CD8-positive, alpha-beta memory T cell (primary cell): ENCODE measurements at regions not wholly inside any gene's neighbourhood (a gene's known extent, or its start where the extent isn't known, plus 50 kb on each side); places are given as distances from the start of the nearest gene placed in this dataset.

ENCODE experiments used
- CTCF ChIA-PET: fragments of 350-600 bp; sonication (Branson Sonifier 250); formaldehyde crosslinking; loops from one replicate; lab custom pipeline; 2021; ENCODE audit warnings: antibody characterized with exemption; lab: Charles Lee
- POLR2A ChIA-PET: fragments of 350-600 bp; sonication (Branson Sonifier 250); formaldehyde crosslinking; loops from one replicate; lab custom pipeline; 2021; ENCODE audit warnings: antibody characterized with exemption; lab: Charles Lee
- DNase-seq, 5 donors: peaks; one replicate each; pipeline versions ENCODE4 v3.0.0 to v3.0.0-alpha.2; 2020 to 2022; ENCODE audit warnings: mixed read lengths in 1 of 5
- H3K27ac ChIP-seq: one replicate; pipeline ENCODE4 v1.7.0; 2013; ENCODE audit warnings: low read depth, mild to moderate bottlenecking, low read length, moderate library complexity
- H3K27me3 ChIP-seq: 2 replicates; pipeline ENCODE4 v1.7.0; 2013; ENCODE audit warnings: low read length, mild to moderate bottlenecking; ENCODE audit not compliant: insufficient read depth, poor library complexity, severe bottlenecking
- H3K36me3 ChIP-seq: 2 replicates; pipeline ENCODE4 v1.7.0; 2013; ENCODE audit warnings: mild to moderate bottlenecking, low read length, moderate library complexity; ENCODE audit not compliant: insufficient read depth
- H3K4me1 ChIP-seq: 2 replicates; pipeline ENCODE4 v1.7.0; 2013; ENCODE audit warnings: mild to moderate bottlenecking, low read length, moderate library complexity; ENCODE audit not compliant: insufficient read depth
- H3K4me3 ChIP-seq: 2 replicates; pipeline ENCODE4 v1.7.0; 2013; ENCODE audit warnings: mild to moderate bottlenecking, low read length
- H3K9me3 ChIP-seq: 2 replicates; pipeline ENCODE4 v1.7.0; 2013; ENCODE audit warnings: mild to moderate bottlenecking, low read length
- H3K27ac Mint-ChIP-seq, 8 donors: one replicate each; pipeline ENCODE4 v1.8.0; 2020 to 2021; ENCODE audit warnings: mixed read lengths in 8 of 8, mild to moderate bottlenecking in 6 of 8, inconsistent platforms in 3 of 8, moderate library complexity in 3 of 8
- H3K27me3 Mint-ChIP-seq, 2 donors: one replicate each; pipeline ENCODE4 v1.8.0; 2020 to 2021; ENCODE audit warnings: mixed read lengths in 2 of 2, mild to moderate bottlenecking in 1 of 2, moderate library complexity in 1 of 2
- H3K36me3 Mint-ChIP-seq, 3 donors: one replicate each; pipeline ENCODE4 v1.8.0; 2020 to 2021; ENCODE audit warnings: mixed read lengths in 3 of 3, inconsistent platforms in 1 of 3, mild to moderate bottlenecking in 1 of 3
- H3K4me1 Mint-ChIP-seq, 3 donors: one replicate each; pipeline ENCODE4 v1.8.0; 2020 to 2021; ENCODE audit warnings: mixed read lengths in 3 of 3, inconsistent platforms in 1 of 3, mild to moderate bottlenecking in 1 of 3
- H3K4me3 Mint-ChIP-seq, 7 donors: one replicate each; pipeline ENCODE4 v1.8.0; 2020 to 2021; ENCODE audit warnings: mixed read lengths in 7 of 7, mild to moderate bottlenecking in 6 of 7, moderate library complexity in 4 of 7, inconsistent platforms in 2 of 7
- H3K9me3 Mint-ChIP-seq, 5 donors: one replicate each; pipeline ENCODE4 v1.8.0; 2020 to 2022; ENCODE audit warnings: mixed read lengths in 5 of 5, mild to moderate bottlenecking in 3 of 5, moderate library complexity in 2 of 5, inconsistent platforms in 1 of 5

GRCh38 chr11:134800130-134800529 is 388.1 kb upstream of the B3GAT1 start:
- no peak overlapping the region for H3K4me3 ChIP-seq
- no peak for DNase-seq
- no peaks in the 10 kb centered on the region for H3K36me3 ChIP-seq
- Mint-ChIP-seq H3K36me3 (no peaks in the 10 kb centered on the region), H3K9me3 (no peaks in the 10 kb centered on the region), H3K27ac (no peak overlapping the region), H3K27me3 (peaks cover 7 to 38% of the 10 kb centered on the region in 2 donors), H3K4me1 (no peaks in the 10 kb centered on the region), H3K4me3 (no peak overlapping the region)
- no peaks in the 10 kb centered on the region for H3K4me1 ChIP-seq
- ChIA-PET CTCF (no interaction called here), POLR2A (no interaction called here)
- H3K9me3 ChIP-seq, result no peaks in the 10 kb centered on the region
- H3K27ac ChIP-seq, result no peak overlapping the region
- no peaks in the 10 kb centered on the region for H3K27me3 ChIP-seq

GRCh38 chr11:134799386-134799785 is 387.3 kb upstream of the B3GAT1 start:
- H3K27me3 ChIP-seq, result no peaks in the 10 kb centered on the region
- no peaks in the 10 kb centered on the region for H3K9me3 ChIP-seq
- H3K4me1 ChIP-seq, result no peaks in the 10 kb centered on the region
- no peaks in the 10 kb centered on the region for H3K36me3 Mint-ChIP-seq
- peaks cover 6 to 41% of the 10 kb centered on the region in 2 donors for H3K27me3 Mint-ChIP-seq
- CTCF ChIA-PET, result no interaction called here
- POLR2A ChIA-PET, result no interaction called here
- no peak overlapping the region for H3K4me3 Mint-ChIP-seq
- H3K4me1 Mint-ChIP-seq, result no peaks in the 10 kb centered on the region
- no peaks in the 10 kb centered on the region for H3K9me3 Mint-ChIP-seq
- H3K36me3 ChIP-seq, result no peaks in the 10 kb centered on the region
- DNase-seq, result no peak
- no peak overlapping the region for H3K27ac Mint-ChIP-seq
- H3K27ac ChIP-seq, result no peak overlapping the region
- H3K4me3 ChIP-seq, result no peak overlapping the region

GRCh38 chr11:134797411-134798089 is 385.5 kb upstream of the B3GAT1 start:
- no peaks in the 10 kb centered on the region for H3K27me3 ChIP-seq
- H3K27ac Mint-ChIP-seq, result no peak overlapping the region

GRCh38 chr11:134795017-134795416 is 383.0 kb upstream of the B3GAT1 start:
- no peaks in the 10 kb centered on the region for H3K27me3 ChIP-seq
- H3K36me3 ChIP-seq, result no peaks in the 10 kb centered on the region
- Mint-ChIP-seq H3K4me3 (no peak overlapping the region), H3K9me3 (no peaks in the 10 kb centered on the region), H3K4me1 (no peaks in the 10 kb centered on the region), H3K36me3 (no peaks in the 10 kb centered on the region), H3K27me3 (peaks cover 1 to 28% of the 10 kb centered on the region in 2 donors), H3K27ac (no peak overlapping the region)
- no peaks in the 10 kb centered on the region for H3K9me3 ChIP-seq
- H3K27ac ChIP-seq, result no peak overlapping the region
- no peak overlapping the region for H3K4me3 ChIP-seq
- no peaks in the 10 kb centered on the region for H3K4me1 ChIP-seq
- no peak for DNase-seq
- CTCF ChIA-PET, result no interaction called here
- POLR2A ChIA-PET, result no interaction called here

More at GRCh38 chr11:134797411-134798089, 385.5 kb upstream of the B3GAT1 start:
- H3K4me1 ChIP-seq, result no peaks in the 10 kb centered on the region
- CTCF ChIA-PET, result no interaction called here
- no peaks in the 10 kb centered on the region for H3K9me3 Mint-ChIP-seq
- no peaks in the 10 kb centered on the region for H3K9me3 ChIP-seq
- no peak overlapping the region for H3K27ac ChIP-seq
- no peak overlapping the region for H3K4me3 Mint-ChIP-seq
- H3K27me3 Mint-ChIP-seq, result peaks cover 1 to 38% of the 10 kb centered on the region in 2 donors
- H3K4me1 Mint-ChIP-seq, result no peaks in the 10 kb centered on the region
- H3K4me3 ChIP-seq, result no peak overlapping the region
- H3K36me3 ChIP-seq, result no peaks in the 10 kb centered on the region
- POLR2A ChIA-PET, result no interaction called here
- no peaks in the 10 kb centered on the region for H3K36me3 Mint-ChIP-seq
- DNase-seq, result no peak

- no peak for DNase-seq
- H3K4me1 ChIP-seq, result no peaks in the 10 kb centered on the region
- no peak overlapping the region for H3K27ac ChIP-seq
- no peak overlapping the region for H3K4me3 Mint-ChIP-seq
- no peaks in the 10 kb centered on the region for H3K36me3 ChIP-seq
- H3K9me3 Mint-ChIP-seq, result no peaks in the 10 kb centered on the region
- H3K9me3 ChIP-seq, result no peaks in the 10 kb centered on the region
- peak overlapping the region in 1 of 8 donors; percentile 64 for H3K27ac Mint-ChIP-seq
- no peak overlapping the region for H3K4me3 ChIP-seq
- no peaks in the 10 kb centered on the region for H3K36me3 Mint-ChIP-seq
- POLR2A ChIA-PET, result no interaction called here
- H3K27me3 Mint-ChIP-seq, result peaks cover 1 to 21% of the 10 kb centered on the region in 2 donors
- H3K4me1 Mint-ChIP-seq, result no peaks in the 10 kb centered on the region
- H3K27me3 ChIP-seq, result no peaks in the 10 kb centered on the region
- CTCF ChIA-PET, result no interaction called here
Measured at GRCh38 chr11:134794192-134794591, 382.1 kb upstream of the B3GAT1 start.

- DNase-seq, result no peak
- ChIA-PET CTCF (no interaction called here), POLR2A (no interaction called here)
- H3K36me3 Mint-ChIP-seq, result no peaks in the 10 kb centered on the region
- no peaks in the 10 kb centered on the region for H3K9me3 ChIP-seq
- no peak overlapping the region for H3K27ac Mint-ChIP-seq
- H3K27ac ChIP-seq, result no peak overlapping the region
- no peaks in the 10 kb centered on the region for H3K27me3 ChIP-seq
- no peaks in the 10 kb centered on the region for H3K4me1 Mint-ChIP-seq
- no peaks in the 10 kb centered on the region for H3K4me1 ChIP-seq
- H3K4me3 Mint-ChIP-seq, result no peak overlapping the region
- H3K27me3 Mint-ChIP-seq, result peaks cover 1 to 16% of the 10 kb centered on the region in 2 donors
- no peak overlapping the region for H3K4me3 ChIP-seq
- no peaks in the 10 kb centered on the region for H3K36me3 ChIP-seq
- no peaks in the 10 kb centered on the region for H3K9me3 Mint-ChIP-seq
Measured at GRCh38 chr11:134792677-134793076, 380.6 kb upstream of the B3GAT1 start.

GRCh38 chr11:134792044-134792443 is 380.0 kb upstream of the B3GAT1 start:
- ChIA-PET POLR2A (no interaction called here), CTCF (no interaction called here)
- Histone ChIP-seq H3K27ac (no peak overlapping the region), H3K4me1 (no peaks in the 10 kb centered on the region), H3K36me3 (no peaks in the 10 kb centered on the region), H3K4me3 (no peak overlapping the region), H3K9me3 (no peaks in the 10 kb centered on the region), H3K27me3 (no peaks in the 10 kb centered on the region)
- H3K27ac Mint-ChIP-seq, result peak overlapping the region in 1 of 8 donors; percentile 29
- H3K36me3 Mint-ChIP-seq, result no peaks in the 10 kb centered on the region
- peaks cover 0 to 19% of the 10 kb centered on the region in 2 donors for H3K27me3 Mint-ChIP-seq
- H3K9me3 Mint-ChIP-seq, result no peaks in the 10 kb centered on the region
- no peak for DNase-seq
- no peak overlapping the region for H3K4me3 Mint-ChIP-seq
- H3K4me1 Mint-ChIP-seq, result no peaks in the 10 kb centered on the region

- Histone ChIP-seq H3K9me3 (no peaks in the 10 kb centered on the region), H3K4me3 (no peak overlapping the region), H3K27me3 (peaks cover 3% of the 10 kb centered on the region), H3K27ac (no peak overlapping the region), H3K36me3 (no peaks in the 10 kb centered on the region), H3K4me1 (no peaks in the 10 kb centered on the region)
- Mint-ChIP-seq H3K4me1 (no peaks in the 10 kb centered on the region), H3K9me3 (no peaks in the 10 kb centered on the region), H3K27ac (no peak overlapping the region), H3K4me3 (no peak overlapping the region), H3K27me3 (peaks cover 0 to 20% of the 10 kb centered on the region in 2 donors), H3K36me3 (no peaks in the 10 kb centered on the region)
- no peak for DNase-seq
- POLR2A ChIA-PET, result no interaction called here
- CTCF ChIA-PET, result no interaction called here
Measured at GRCh38 chr11:134791102-134791501, 379.1 kb upstream of the B3GAT1 start.
